ENCODE measurements at regions not wholly inside any gene's neighbourhood (a gene's known extent, or its start where the extent isn't known, plus 50 kb on each side); places are given as distances from the start of the nearest gene placed in this dataset.

DNA sequence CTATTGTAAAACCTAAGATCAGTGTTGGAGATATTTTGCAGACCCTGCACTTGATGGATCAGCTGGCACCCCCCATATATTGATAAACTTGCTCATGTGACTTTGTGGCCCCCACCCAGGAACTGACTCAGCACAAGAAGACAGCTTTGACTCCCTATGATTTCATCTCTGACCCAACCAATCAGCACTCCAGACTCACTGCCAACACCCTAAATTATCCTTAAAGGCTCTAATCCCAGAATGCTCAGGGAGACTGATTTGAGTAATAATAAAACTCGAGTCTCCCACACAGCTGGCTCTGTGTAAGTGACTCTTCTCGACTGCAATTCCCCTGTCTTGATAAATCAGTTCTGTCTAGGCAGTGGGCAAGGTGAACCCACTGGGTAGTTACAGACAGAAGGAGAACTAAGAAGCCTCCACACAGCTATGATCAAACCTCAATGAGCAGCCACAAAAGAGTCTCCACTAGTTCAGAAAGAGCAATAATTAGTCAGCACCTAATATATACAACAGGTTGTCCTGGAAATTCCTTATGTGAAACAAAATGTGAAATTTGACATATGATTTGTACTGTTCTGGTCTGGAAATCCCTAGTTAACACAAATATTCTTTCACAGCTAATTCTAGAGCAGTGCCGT lies 52.2 kb downstream of the ACTL7B start:
- Histone ChIP-seq H3K36me3 (ENCODE audit: control insufficient read depth in 2 of 2, extremely low read depth in 1 of 2, insufficient read depth in 2 of 2, low read length in 2 of 2) (no peaks in the 10 kb centered on the region), H2AFZ (ENCODE audit: low read depth, low read length) (no peak overlapping the region), H3K27me3 (ENCODE audit: control insufficient read depth in 2 of 2, insufficient read depth in 2 of 2, low read length in 2 of 2) (peaks cover 0 to 2% of the 10 kb centered on the region in 2 experiments), H3K27ac (ENCODE audit: insufficient read depth, low read depth, low read length) (no peak overlapping the region), H3K9me3 (replicated peaks; ENCODE audit: control insufficient read depth, insufficient read depth, low read length) (no peaks in the 10 kb centered on the region), H3K4me1 (ENCODE audit: control insufficient read depth, extremely low read depth, insufficient read depth, low read length) (no peaks in the 10 kb centered on the region), H3K9me1 (replicated peaks; ENCODE audit: control insufficient read depth, extremely low read depth, insufficient read depth, low read length) (no peaks in the 10 kb centered on the region), H3K4me3 (replicated peaks in 1 of 3; ENCODE audit: insufficient read depth in 1 of 3, low read depth in 1 of 3, low read length in 3 of 3) (no peak overlapping the region), H3K4me2 (ENCODE audit: insufficient read depth, low read length) (no peak overlapping the region), H3K79me2 (ENCODE audit: control insufficient read depth, insufficient read depth, low read length) (no peaks in the 10 kb centered on the region), H4K20me1 (replicated peaks; ENCODE audit: control insufficient read depth, extremely low read depth, insufficient read depth, low read length) (no peaks in the 10 kb centered on the region), H3K9ac (replicated peaks; ENCODE audit: extremely low read depth, insufficient read depth, low read length) (no peak overlapping the region)
- CTCF ChIA-PET = interaction anchor here (1.1 to 1.8 kb wide), 3 partner anchors 11 to 32 kb away, joined by 3 to 5 read pairs (median 4); no protein-coding TSS in a partner anchor
- dilution Hi-C loops (cut with MboI; ENCODE audit: extremely low pct_ligation_motif_present, low sequenced_read_pairs) = no loop called here
- FAIRE-seq = no peak
- no peak for DNase-seq (ENCODE audit: low read depth, low spot score)
- TF ChIP-seq POLR2A (IDR thresholded peaks at IDR 0.05; ENCODE audit: low read depth, low read length) (no peak), MYC (IDR thresholded peaks at IDR 0.05; ENCODE audit: low read depth, low read length) (no peak), EZH2 (IDR thresholded peaks at IDR 0.05; ENCODE audit: borderline replicate concordance, low read depth, low read length, severe bottlenecking) (no peak), MAX (IDR thresholded peaks at IDR 0.05; ENCODE audit: insufficient read depth, insufficient read length) (no peak), GATA2 (IDR thresholded peaks at IDR 0.05; ENCODE audit: insufficient read depth, insufficient read length, low read depth, low read length) (no peak), POLR2AphosphoS5 (IDR thresholded peaks at IDR 0.05; ENCODE audit: insufficient read depth, low read depth, low read length) (no peak), FOS (IDR thresholded peaks at IDR 0.05; ENCODE audit: borderline replicate concordance, insufficient read depth, low read length) (no peak), JUN (IDR thresholded peaks at IDR 0.05; ENCODE audit: borderline replicate concordance, insufficient read depth, insufficient read length, low read depth) (no peak)
- TF ChIP-seq, protein P1, sequence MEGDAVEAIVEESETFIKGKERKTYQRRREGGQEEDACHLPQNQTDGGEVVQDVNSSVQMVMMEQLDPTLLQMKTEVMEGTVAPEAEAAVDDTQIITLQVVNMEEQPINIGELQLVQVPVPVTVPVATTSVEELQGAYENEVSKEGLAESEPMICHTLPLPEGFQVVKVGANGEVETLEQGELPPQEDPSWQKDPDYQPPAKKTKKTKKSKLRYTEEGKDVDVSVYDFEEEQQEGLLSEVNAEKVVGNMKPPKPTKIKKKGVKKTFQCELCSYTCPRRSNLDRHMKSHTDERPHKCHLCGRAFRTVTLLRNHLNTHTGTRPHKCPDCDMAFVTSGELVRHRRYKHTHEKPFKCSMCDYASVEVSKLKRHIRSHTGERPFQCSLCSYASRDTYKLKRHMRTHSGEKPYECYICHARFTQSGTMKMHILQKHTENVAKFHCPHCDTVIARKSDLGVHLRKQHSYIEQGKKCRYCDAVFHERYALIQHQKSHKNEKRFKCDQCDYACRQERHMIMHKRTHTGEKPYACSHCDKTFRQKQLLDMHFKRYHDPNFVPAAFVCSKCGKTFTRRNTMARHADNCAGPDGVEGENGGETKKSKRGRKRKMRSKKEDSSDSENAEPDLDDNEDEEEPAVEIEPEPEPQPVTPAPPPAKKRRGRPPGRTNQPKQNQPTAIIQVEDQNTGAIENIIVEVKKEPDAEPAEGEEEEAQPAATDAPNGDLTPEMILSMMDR (IDR thresholded peaks at IDR 0.05; ENCODE audit: extremely low read depth in 1 of 2, insufficient read depth in 1 of 2, low read depth in 1 of 2, low read length in 2 of 2) = no peak
- POLR2A ChIA-PET = no interaction called here
- no TSS peak for BruUV-seq (replicated peaks)
- intact Hi-C loops (cut with micrococcal nuclease) = no loop called here

All from endothelial cell of umbilical vein (primary cell).